HepG2 (cell line): ENCODE measurements at regions not wholly inside any gene's neighbourhood (a gene's known extent, or its start where the extent isn't known, plus 50 kb on each side); places are given as distances from the start of the nearest gene placed in this dataset.

Source experiments
- CHD2 ChIP-seq: IDR thresholded peaks from 2 replicates; pipeline ENCODE4 v1.6.1; 2011; ENCODE audit warnings: low read depth, low read length, improper control_type of control experiment
- FOXO1 ChIP-seq: sonication (generic); formaldehyde crosslinking; IDR thresholded peaks from 2 replicates; pipeline ENCODE4 v1.4.0; 2020; ENCODE audit warnings: missing genetic modification reagents
- GATA4 ChIP-seq: sonication (generic); IDR thresholded peaks from 2 replicates; pipeline ENCODE4 v1.6.1; 2016; ENCODE audit warnings: antibody characterized with exemption, low read depth, borderline replicate concordance
- NFIC ChIP-seq: IDR thresholded peaks from 2 replicates; pipeline ENCODE4 v1.6.1; 2012; ENCODE audit warnings: mild to moderate bottlenecking, low read length, inconsistent platforms
- SOX5 ChIP-seq: IDR thresholded peaks from 2 replicates; pipeline ENCODE4 v1.6.1; 2016; ENCODE audit warnings: borderline replicate concordance
- ZNF3 ChIP-seq: IDR thresholded peaks from 2 replicates; pipeline ENCODE4 v1.7.0; 2017; ENCODE audit warnings: inconsistent platforms
- ZNF781 ChIP-seq: sonication (generic); formaldehyde crosslinking; IDR thresholded peaks from 2 replicates; pipeline ENCODE4 v1.5.1; 2020; ENCODE audit warnings: borderline replicate concordance, mild to moderate bottlenecking, missing genetic modification reagents; ENCODE audit errors: not compliant biosample characterization
- ZSCAN12 ChIP-seq: sonication (generic); formaldehyde crosslinking; IDR thresholded peaks from 2 replicates; pipeline ENCODE4 v1.9.0; 2021; ENCODE audit warnings: mild to moderate bottlenecking, missing genetic modification reagents
- ZSCAN21 ChIP-seq: sonication (generic); formaldehyde crosslinking; IDR thresholded peaks from 2 replicates; pipeline ENCODE4 v1.8.0; 2022; ENCODE audit warnings: mild to moderate bottlenecking, missing genetic modification reagents, moderate library complexity, borderline replicate concordance
- TF ChIP-seq, protein P1 (sequence below): sonication (generic); formaldehyde crosslinking; IDR thresholded peaks from 2 replicates; pipeline ENCODE4 v1.9.0; 2021; ENCODE audit warnings: mild to moderate bottlenecking, missing genetic modification reagents
- TF ChIP-seq, protein P2 (sequence below): sonication (generic); formaldehyde crosslinking; IDR thresholded peaks from 2 replicates; pipeline ENCODE4 v1.5.0; 2020; ENCODE audit warnings: missing genetic modification reagents
- TF ChIP-seq, protein P3 (sequence below): sonication (generic); formaldehyde crosslinking; IDR thresholded peaks from 2 replicates; pipeline ENCODE4 v1.4.0; 2020; ENCODE audit warnings: missing genetic modification reagents, borderline replicate concordance
- TF ChIP-seq, protein P4 (sequence below): sonication (generic); formaldehyde crosslinking; IDR thresholded peaks from 2 replicates; pipeline ENCODE4 v1.4.0; 2020; ENCODE audit warnings: missing genetic modification reagents, mild to moderate bottlenecking, borderline replicate concordance

DNA sequence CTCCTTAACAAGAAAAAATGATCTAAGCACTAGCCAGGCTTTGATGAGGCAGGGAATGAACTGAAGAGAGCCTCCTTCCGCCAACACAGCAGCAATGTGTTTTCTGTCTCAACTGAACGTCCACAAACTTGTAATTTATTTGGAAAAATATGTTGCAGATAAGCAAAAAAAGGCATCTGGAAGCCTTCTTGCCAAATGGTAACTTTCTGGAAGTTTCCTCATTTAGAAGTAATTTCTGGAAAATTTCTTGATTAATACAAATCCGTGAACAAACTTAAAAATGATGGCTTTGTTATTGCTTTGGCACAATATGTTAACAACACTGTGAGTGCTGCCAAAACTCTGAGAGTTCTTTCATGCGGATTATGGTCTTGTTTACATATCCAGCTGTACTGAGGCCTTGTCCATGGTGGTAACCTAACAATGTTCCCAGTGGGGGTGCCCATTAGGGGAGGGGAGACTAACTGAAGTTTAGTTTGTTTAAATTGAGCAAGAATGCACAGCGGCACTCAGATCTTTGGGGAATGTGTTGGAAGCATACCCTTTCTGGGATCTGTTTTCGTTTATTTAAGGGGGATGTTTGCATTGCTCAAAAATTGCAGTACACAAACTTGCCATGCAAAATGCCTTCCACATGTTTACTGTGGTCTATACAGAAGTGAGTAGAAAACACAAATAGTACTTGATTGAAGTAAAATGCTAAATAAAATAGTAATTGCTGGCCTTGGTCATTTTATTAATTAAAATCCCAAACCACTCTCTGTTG, 334.7 kb downstream of the NR2F1-AS1 start (continued):
- TF ChIP-seq, protein P1, sequence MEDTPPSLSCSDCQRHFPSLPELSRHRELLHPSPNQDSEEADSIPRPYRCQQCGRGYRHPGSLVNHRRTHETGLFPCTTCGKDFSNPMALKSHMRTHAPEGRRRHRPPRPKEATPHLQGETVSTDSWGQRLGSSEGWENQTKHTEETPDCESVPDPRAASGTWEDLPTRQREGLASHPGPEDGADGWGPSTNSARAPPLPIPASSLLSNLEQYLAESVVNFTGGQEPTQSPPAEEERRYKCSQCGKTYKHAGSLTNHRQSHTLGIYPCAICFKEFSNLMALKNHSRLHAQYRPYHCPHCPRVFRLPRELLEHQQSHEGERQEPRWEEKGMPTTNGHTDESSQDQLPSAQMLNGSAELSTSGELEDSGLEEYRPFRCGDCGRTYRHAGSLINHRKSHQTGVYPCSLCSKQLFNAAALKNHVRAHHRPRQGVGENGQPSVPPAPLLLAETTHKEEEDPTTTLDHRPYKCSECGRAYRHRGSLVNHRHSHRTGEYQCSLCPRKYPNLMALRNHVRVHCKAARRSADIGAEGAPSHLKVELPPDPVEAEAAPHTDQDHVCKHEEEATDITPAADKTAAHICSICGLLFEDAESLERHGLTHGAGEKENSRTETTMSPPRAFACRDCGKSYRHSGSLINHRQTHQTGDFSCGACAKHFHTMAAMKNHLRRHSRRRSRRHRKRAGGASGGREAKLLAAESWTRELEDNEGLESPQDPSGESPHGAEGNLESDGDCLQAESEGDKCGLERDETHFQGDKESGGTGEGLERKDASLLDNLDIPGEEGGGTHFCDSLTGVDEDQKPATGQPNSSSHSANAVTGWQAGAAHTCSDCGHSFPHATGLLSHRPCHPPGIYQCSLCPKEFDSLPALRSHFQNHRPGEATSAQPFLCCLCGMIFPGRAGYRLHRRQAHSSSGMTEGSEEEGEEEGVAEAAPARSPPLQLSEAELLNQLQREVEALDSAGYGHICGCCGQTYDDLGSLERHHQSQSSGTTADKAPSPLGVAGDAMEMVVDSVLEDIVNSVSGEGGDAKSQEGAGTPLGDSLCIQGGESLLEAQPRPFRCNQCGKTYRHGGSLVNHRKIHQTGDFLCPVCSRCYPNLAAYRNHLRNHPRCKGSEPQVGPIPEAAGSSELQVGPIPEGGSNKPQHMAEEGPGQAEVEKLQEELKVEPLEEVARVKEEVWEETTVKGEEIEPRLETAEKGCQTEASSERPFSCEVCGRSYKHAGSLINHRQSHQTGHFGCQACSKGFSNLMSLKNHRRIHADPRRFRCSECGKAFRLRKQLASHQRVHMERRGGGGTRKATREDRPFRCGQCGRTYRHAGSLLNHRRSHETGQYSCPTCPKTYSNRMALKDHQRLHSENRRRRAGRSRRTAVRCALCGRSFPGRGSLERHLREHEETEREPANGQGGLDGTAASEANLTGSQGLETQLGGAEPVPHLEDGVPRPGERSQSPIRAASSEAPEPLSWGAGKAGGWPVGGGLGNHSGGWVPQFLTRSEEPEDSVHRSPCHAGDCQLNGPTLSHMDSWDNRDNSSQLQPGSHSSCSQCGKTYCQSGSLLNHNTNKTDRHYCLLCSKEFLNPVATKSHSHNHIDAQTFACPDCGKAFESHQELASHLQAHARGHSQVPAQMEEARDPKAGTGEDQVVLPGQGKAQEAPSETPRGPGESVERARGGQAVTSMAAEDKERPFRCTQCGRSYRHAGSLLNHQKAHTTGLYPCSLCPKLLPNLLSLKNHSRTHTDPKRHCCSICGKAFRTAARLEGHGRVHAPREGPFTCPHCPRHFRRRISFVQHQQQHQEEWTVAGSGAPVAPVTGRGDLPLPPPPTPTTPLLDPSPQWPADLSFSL (CRISPR knock-in tag) = peak; percentile 88
- TF ChIP-seq CHD2 (0 out of 2 replicates have a peak, but pooled peaks have one; percentile 23), ZNF781 (CRISPR knock-in tag) (peak; percentile 93), ZSCAN12 (0 out of 2 replicates have a peak, but pooled peaks have one; percentile 71), FOXO1 (peak; percentile 99), ZSCAN21 (CRISPR knock-in tag) (peak; percentile 95), NFIC (peak; percentile 99), GATA4 (peak; percentile 91), ZNF3 (no peak; the same call in 1 of the 2 replicates), SOX5 (CRISPR knock-in tag) (peak; percentile 98)
- TF ChIP-seq, protein P2, sequence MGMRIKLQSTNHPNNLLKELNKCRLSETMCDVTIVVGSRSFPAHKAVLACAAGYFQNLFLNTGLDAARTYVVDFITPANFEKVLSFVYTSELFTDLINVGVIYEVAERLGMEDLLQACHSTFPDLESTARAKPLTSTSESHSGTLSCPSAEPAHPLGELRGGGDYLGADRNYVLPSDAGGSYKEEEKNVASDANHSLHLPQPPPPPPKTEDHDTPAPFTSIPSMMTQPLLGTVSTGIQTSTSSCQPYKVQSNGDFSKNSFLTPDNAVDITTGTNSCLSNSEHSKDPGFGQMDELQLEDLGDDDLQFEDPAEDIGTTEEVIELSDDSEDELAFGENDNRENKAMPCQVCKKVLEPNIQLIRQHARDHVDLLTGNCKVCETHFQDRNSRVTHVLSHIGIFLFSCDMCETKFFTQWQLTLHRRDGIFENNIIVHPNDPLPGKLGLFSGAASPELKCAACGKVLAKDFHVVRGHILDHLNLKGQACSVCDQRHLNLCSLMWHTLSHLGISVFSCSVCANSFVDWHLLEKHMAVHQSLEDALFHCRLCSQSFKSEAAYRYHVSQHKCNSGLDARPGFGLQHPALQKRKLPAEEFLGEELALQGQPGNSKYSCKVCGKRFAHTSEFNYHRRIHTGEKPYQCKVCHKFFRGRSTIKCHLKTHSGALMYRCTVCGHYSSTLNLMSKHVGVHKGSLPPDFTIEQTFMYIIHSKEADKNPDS (CRISPR knock-in tag) = peak; percentile 76; the same call in 1 of the 2 replicates
- TF ChIP-seq, protein P3, sequence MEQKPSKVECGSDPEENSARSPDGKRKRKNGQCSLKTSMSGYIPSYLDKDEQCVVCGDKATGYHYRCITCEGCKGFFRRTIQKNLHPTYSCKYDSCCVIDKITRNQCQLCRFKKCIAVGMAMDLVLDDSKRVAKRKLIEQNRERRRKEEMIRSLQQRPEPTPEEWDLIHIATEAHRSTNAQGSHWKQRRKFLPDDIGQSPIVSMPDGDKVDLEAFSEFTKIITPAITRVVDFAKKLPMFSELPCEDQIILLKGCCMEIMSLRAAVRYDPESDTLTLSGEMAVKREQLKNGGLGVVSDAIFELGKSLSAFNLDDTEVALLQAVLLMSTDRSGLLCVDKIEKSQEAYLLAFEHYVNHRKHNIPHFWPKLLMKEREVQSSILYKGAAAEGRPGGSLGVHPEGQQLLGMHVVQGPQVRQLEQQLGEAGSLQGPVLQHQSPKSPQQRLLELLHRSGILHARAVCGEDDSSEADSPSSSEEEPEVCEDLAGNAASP = peak; percentile 85
- TF ChIP-seq, protein P4, sequence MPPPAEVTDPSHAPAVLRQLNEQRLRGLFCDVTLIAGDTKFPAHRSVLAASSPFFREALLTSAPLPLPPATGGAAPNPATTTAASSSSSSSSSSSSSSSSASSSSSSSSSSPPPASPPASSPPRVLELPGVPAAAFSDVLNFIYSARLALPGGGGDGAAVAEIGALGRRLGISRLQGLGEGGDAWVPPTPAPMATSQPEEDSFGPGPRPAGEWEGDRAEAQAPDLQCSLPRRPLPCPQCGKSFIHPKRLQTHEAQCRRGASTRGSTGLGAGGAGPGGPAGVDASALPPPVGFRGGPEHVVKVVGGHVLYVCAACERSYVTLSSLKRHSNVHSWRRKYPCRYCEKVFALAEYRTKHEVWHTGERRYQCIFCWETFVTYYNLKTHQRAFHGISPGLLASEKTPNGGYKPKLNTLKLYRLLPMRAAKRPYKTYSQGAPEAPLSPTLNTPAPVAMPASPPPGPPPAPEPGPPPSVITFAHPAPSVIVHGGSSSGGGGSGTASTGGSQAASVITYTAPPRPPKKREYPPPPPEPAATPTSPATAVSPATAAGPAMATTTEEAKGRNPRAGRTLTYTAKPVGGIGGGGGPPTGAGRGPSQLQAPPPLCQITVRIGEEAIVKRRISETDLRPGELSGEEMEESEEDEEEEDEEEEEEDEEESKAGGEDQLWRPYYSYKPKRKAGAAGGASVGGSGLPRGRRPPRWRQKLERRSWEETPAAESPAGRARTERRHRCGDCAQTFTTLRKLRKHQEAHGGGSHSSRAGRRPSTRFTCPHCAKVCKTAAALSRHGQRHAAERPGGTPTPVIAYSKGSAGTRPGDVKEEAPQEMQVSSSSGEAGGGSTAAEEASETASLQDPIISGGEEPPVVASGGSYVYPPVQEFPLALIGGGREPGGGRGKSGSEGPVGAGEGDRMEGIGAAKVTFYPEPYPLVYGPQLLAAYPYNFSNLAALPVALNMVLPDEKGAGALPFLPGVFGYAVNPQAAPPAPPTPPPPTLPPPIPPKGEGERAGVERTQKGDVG = peak; percentile 61; the same call in 1 of the 2 replicates
